Central memory CD4-positive, alpha-beta T cell (primary cell): ENCODE measurements at regions not wholly inside any gene's neighbourhood (a gene's known extent, or its start where the extent isn't known, plus 50 kb on each side); places are given as distances from the start of the nearest gene placed in this dataset.
A peak's percentile ranks its signal among the peaks of the same experiment; 100 is the strongest.
"Not testable (repeated sequence)": the region's sequence is repeated elsewhere in the genome, so short reads cannot be mapped to it uniquely, and the experiment has no call there.

Source experiments
- DNase-seq: peaks from one replicate; pipeline ENCODE4 v3.0.0; 2022

- not testable (repeated sequence) for DNase-seq
Measured at GRCh38 chr5:50590444-50591189, 75.8 kb upstream of the PARP8 start.

- peak; percentile 25 for DNase-seq
Measured at GRCh38 chr5:50591338-50591737, 75.1 kb upstream of the PARP8 start.

GRCh38 chr5:50593681-50594080 lies 72.8 kb upstream of the PARP8 start:
- DNase-seq = peak; percentile 51

- DNase-seq = no peak
Measured at GRCh38 chr5:50595199-50595598, 71.2 kb upstream of the PARP8 start.

GRCh38 chr5:50601576-50601975 lies 64.9 kb upstream of the PARP8 start:
- peak; percentile 12 for DNase-seq

GRCh38 chr5:50606179-50606578 lies 60.3 kb upstream of the PARP8 start:
- no peak for DNase-seq

DNA sequence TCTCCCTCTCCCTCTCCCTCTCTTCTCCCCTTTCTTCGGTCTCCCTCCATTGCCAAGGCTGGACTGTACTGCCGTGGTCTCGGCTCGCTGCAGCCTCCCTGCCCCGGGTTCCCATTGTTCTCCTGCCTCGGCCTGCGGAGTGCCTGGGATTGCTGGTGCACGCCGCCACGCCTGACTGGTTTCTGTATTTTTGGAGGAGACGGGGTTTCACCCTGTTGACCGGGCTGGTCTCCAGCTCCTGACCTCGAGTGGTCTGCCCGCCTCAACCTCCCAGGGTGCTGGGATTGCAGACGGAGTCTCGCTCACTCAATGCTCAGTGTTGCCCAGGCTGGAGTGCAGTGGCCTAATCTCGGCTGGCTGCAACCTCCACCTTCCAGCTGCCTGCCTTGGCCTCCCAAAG lies 59.0 kb upstream of the PARP8 start:
- DNase-seq = not testable (repeated sequence)

DNA sequence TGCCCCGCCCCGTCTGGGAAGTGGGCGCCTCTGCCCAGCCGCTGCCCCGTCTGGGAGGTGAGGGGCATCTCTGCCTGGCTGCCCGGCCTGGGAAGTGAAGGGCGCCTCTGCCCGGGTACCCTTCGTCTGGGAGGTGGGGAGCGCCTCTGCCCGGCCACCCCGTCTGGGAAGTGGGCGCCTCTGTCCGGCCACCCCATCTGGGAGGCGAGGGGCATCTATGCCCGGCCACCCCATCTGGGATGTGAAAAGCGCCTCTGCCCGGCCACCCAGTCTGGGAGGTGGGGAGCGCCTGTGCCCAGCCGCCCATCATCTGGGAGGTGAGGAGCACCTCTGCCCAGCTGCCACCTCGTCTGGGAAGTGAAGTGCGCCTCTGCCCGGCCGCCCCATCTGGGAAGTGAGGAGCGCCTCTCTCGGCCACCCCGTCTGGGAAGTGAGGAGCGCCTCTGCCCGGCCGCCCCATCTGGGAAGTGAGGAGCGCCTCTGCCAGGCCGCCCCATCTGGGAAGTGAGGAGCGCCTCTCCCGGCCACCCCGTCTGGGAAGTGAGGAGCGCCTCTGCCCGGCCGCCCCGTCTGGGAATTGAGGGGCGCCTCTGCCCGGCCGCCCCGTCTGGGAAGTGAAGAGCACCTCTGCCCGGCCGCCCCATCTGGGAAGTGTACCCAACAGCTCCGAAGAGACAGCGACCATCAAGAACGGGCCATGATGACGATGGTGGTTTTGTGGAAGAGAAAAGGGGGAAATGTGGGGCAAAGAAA lies 58.3 kb upstream of the PARP8 start:
- not testable (repeated sequence) for DNase-seq

DNA sequence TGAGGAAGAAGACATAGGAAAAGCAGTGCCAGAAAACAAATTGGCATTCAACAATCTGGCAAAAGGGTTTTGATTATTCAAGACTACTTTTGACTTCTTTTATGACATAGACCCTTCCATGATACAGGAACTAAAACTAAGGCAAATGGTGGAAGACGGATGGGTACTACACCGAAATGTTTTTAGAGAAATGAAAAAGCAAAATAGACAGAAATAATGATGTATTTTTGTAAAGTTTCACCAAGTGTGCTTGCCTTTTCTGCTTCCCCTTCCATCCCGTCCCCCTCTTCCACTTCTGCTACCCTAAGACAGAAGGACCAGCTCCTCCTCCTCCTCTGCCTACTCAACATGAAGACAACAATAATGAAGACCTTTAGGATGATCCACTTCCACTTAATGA lies 53.4 kb upstream of the PARP8 start:
- DNase-seq = not testable (repeated sequence)
